ENCODE measurements at regions not wholly inside any gene's neighbourhood (a gene's known extent, or its start where the extent isn't known, plus 50 kb on each side); places are given as distances from the start of the nearest gene placed in this dataset.

DNA sequence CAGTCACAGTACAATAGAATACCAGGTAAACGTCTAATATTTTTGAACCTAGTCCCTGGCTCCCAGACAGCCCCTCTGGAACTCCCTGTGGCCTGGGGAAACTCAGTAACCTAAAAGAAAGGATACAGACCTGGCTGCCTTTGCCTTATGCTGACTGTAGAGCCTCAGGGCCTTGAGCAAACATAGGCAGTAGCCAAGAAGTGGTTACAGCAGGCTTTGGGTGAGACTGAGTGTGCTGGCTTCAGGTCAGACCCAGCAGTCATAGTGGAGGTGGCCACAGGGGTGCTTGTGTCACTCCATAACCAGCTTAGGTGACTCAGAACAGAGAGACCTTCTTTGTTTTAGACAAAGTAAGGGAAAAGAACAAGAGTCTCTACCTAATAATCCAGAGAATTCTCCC lies 141.8 kb upstream of the PRDX4 start:
- TF ChIP-seq, protein P1, sequence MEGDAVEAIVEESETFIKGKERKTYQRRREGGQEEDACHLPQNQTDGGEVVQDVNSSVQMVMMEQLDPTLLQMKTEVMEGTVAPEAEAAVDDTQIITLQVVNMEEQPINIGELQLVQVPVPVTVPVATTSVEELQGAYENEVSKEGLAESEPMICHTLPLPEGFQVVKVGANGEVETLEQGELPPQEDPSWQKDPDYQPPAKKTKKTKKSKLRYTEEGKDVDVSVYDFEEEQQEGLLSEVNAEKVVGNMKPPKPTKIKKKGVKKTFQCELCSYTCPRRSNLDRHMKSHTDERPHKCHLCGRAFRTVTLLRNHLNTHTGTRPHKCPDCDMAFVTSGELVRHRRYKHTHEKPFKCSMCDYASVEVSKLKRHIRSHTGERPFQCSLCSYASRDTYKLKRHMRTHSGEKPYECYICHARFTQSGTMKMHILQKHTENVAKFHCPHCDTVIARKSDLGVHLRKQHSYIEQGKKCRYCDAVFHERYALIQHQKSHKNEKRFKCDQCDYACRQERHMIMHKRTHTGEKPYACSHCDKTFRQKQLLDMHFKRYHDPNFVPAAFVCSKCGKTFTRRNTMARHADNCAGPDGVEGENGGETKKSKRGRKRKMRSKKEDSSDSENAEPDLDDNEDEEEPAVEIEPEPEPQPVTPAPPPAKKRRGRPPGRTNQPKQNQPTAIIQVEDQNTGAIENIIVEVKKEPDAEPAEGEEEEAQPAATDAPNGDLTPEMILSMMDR (IDR thresholded peaks at IDR 0.05 in 4 of 5, conservative IDR thresholded peaks at IDR 0.05 in 1 of 5), result no peak
- no peak for TF ChIP-seq POLR2A (IDR thresholded peaks at IDR 0.05)

All from gastrocnemius medialis (tissue), 4 donors.